GM12878 (cell line): ENCODE measurements at regions not wholly inside any gene's neighbourhood (a gene's known extent, or its start where the extent isn't known, plus 50 kb on each side); places are given as distances from the start of the nearest gene placed in this dataset.

Experiments used
- ATAC-seq: fragments of 200-7000 bp; cut with Tn5 transposase; 3 replicates; pipeline ENCODE4 v1.9.1; 2020; ENCODE audit warnings: mild to moderate bottlenecking, moderate library complexity
- BruUV-seq: library from RNA; stranded (reverse); fragments of 400-500 nt; replicated peaks from 2 replicates; lab custom pipeline; 2021; lab: Mats Ljungman, UMichigan
- CTCF ChIA-PET: fragments of 300-600 bp; sonication (Branson Sonifier 250); formaldehyde crosslinking; extraction: SDS; loops from one replicate; lab custom pipeline; 2021; ENCODE audit warnings: inconsistent platforms; lab: Yijun Ruan, JAX
- POLR2A ChIA-PET: fragments of 350-600 bp; formaldehyde crosslinking; extraction: SDS; loops from one replicate; lab custom pipeline; 2021; ENCODE audit warnings: inconsistent platforms; lab: Charles Lee
- RAD21 ChIA-PET: fragments of 300-600 bp; sonication (Branson Sonifier 250); formaldehyde crosslinking; loops from one replicate; lab custom pipeline; 2023; ENCODE audit warnings: antibody characterized with exemption; ENCODE audit not compliant: unreplicated experiment; lab: Charles Lee
- SMC1A ChIA-PET: fragments of 300-600 bp; sonication (Branson Sonifier 250); formaldehyde crosslinking; loops from one replicate; lab custom pipeline; 2023; ENCODE audit not compliant: unreplicated experiment, uncharacterized antibody; lab: Charles Lee
- DNase-seq: peaks from one replicate; pipeline ENCODE4 v3.0.0-alpha.2; 2011; ENCODE audit warnings: low read depth, low spot score
- FAIRE-seq: peaks from 3 replicates; lab custom pipeline; 2011; peaks lifted over from hg19 to GRCh38; lab: Jason Lieb, UNC
- H2AFZ ChIP-seq: 2 replicates; pipeline ENCODE4 v1.6.0; 2011; ENCODE audit warnings: low read depth, low read length, control low read depth; ENCODE audit not compliant: control insufficient read depth
- H3K27ac ChIP-seq: 2 replicates; pipeline ENCODE4 v1.5.1; 2011; ENCODE audit warnings: control low read depth; ENCODE audit not compliant: control insufficient read depth, insufficient read depth
- H3K27me3 ChIP-seq, 2 experiments: replicated peaks in 1 of 2; 2 replicates each; pipeline versions ENCODE4 v1.6.0 to v1.6.1; 2011; ENCODE audit warnings: low read length in 1 of 2; ENCODE audit not compliant: control insufficient read depth in 2 of 2, insufficient read depth in 2 of 2
- H3K36me3 ChIP-seq, 2 experiments: 2 replicates each; pipeline ENCODE4 v1.5.1; 2011; ENCODE audit warnings: low read length in 1 of 2; ENCODE audit not compliant: control insufficient read depth in 2 of 2, insufficient read depth in 2 of 2
- H3K4me1 ChIP-seq: 2 replicates; pipeline ENCODE4 v1.6.1; 2011; ENCODE audit warnings: mild to moderate bottlenecking, low read length, moderate library complexity, mixed read lengths; ENCODE audit not compliant: control insufficient read depth, insufficient read depth
- H3K4me2 ChIP-seq: 2 replicates; pipeline ENCODE4 v1.6.0; 2011; ENCODE audit warnings: control low read depth; ENCODE audit not compliant: control insufficient read depth, insufficient read depth
- H3K4me3 ChIP-seq: fragments of 200-600 bp; sonication (generic); 2 replicates; pipeline ENCODE4 v1.5.1; 2016
- H3K79me2 ChIP-seq: 2 replicates; pipeline ENCODE4 v1.6.0; 2011; ENCODE audit warnings: low read length; ENCODE audit not compliant: control insufficient read depth, insufficient read depth
- H3K9ac ChIP-seq: 2 replicates; pipeline ENCODE4 v1.8.0; 2011; ENCODE audit warnings: low read length, control low read depth, mixed read lengths; ENCODE audit not compliant: control insufficient read depth, insufficient read depth
- H3K9me3 ChIP-seq: replicated peaks from 3 replicates; pipeline ENCODE4 v1.5.1; 2011; ENCODE audit warnings: mild to moderate bottlenecking, low read length; ENCODE audit not compliant: control insufficient read depth, insufficient read depth
- H4K20me1 ChIP-seq: 2 replicates; pipeline ENCODE4 v1.6.0; 2011; ENCODE audit not compliant: control insufficient read depth, insufficient read depth
- IKZF2 ChIP-seq, 2 experiments: fragments of 450-650 bp; IDR thresholded peaks; 2 replicates each; pipeline ENCODE4 v1.6.1; 2017; ENCODE audit warnings: mild to moderate bottlenecking in 2 of 2, moderate library complexity in 2 of 2
- KAT2A ChIP-seq: conservative IDR thresholded peaks from 2 replicates; pipeline ENCODE4 v1.6.1; 2011; ENCODE audit warnings: low read depth, low read length; ENCODE audit not compliant: control insufficient read depth
- NR2C1 ChIP-seq: fragments of 450-650 bp; IDR thresholded peaks from 2 replicates; pipeline ENCODE4 v1.6.1; 2017; ENCODE audit warnings: antibody characterized with exemption, mild to moderate bottlenecking, moderate library complexity
- TCF3 ChIP-seq: IDR thresholded peaks from 2 replicates; pipeline ENCODE4 v1.6.1; 2012; ENCODE audit warnings: low read depth, mild to moderate bottlenecking, low read length, borderline replicate concordance; ENCODE audit not compliant: insufficient read depth
- WGBS: methylation state at CpG from one replicate; pipeline ENCODE4 v1.1.6; 2016; ENCODE audit warnings: low lambda C conversion rate; ENCODE audit not compliant: insufficient replicate concordance, insufficient coverage; ENCODE audit errors: missing lambda C conversion rate; 5-methylcytosine and 5-hydroxymethylcytosine counted together
- in situ Hi-C: fragments of 300-500 bp; cut with MboI; formaldehyde crosslinking; loops from 9 replicates; pipeline ENCODE4 v1.14.3; 2018; ENCODE audit warnings: mixed read lengths
- intact Hi-C: fragments of 100-400 bp; cut with micrococcal nuclease; formaldehyde crosslinking; loops from one replicate; pipeline ENCODE4 v1.14.2; 2022; ENCODE audit not compliant: unreplicated experiment

GRCh38 chr5:162377895-162378294, 310.3 kb downstream of the GABRG2 start:
- RAD21 ChIA-PET: no interaction called here
- Histone ChIP-seq H3K4me2 (no peak overlapping the region), H3K36me3 (no peaks in the 10 kb centered on the region), H3K4me1 (no peaks in the 10 kb centered on the region), H2AFZ (no peak overlapping the region), H3K9me3 (no peaks in the 10 kb centered on the region), H4K20me1 (no peaks in the 10 kb centered on the region), H3K4me3 (no peak overlapping the region), H3K27ac (no peak overlapping the region), H3K79me2 (no peaks in the 10 kb centered on the region), H3K9ac (no peak overlapping the region), H3K27me3 (no peaks in the 10 kb centered on the region)
- WGBS: 0% methylated on average over 1 of the region's 1 CpG
- FAIRE-seq (no peak), ATAC-seq (no peak), DNase-seq (no peak)
- intact Hi-C loops: no loop called here
- SMC1A ChIA-PET: no interaction called here
- CTCF ChIA-PET: no interaction called here
- POLR2A ChIA-PET: no interaction called here
- BruUV-seq: no TSS peak
- TF ChIP-seq KAT2A: no peak
- in situ Hi-C loops: no loop called here

- Histone ChIP-seq H4K20me1 (no peaks in the 10 kb centered on the region), H3K36me3 (no peaks in the 10 kb centered on the region), H2AFZ (no peak overlapping the region), H3K9ac (no peak overlapping the region), H3K79me2 (no peaks in the 10 kb centered on the region), H3K27ac (no peak overlapping the region), H3K9me3 (no peaks in the 10 kb centered on the region), H3K4me3 (no peak overlapping the region), H3K27me3 (no peaks in the 10 kb centered on the region), H3K4me2 (no peak overlapping the region), H3K4me1 (no peaks in the 10 kb centered on the region)
- ChIA-PET RAD21 (no interaction called here), CTCF (no interaction called here), SMC1A (interaction anchor here (0.7 kb wide), 1 partner anchor 174 kb away, joined by 3 read pairs; no protein-coding TSS in a partner anchor), POLR2A (no interaction called here)
- FAIRE-seq: no peak
- DNase-seq: no peak
- no peak for ATAC-seq
- BruUV-seq: no TSS peak
- intact Hi-C loops: no loop called here
- 4% methylated on average over 3 of the region's 3 CpGs for WGBS
- TF ChIP-seq TCF3 (no peak), NR2C1 (no peak), IKZF2 (IDR thresholded peaks at IDR 0.05) (no peak)
- in situ Hi-C loops: no loop called here
Measured at GRCh38 chr5:162382839-162383238, 315.3 kb downstream of the GABRG2 start.
